NCI-H82 treated with DMSO at 0.1 percent for 48 hours (cell line): ENCODE measurements at regions not wholly inside any gene's neighbourhood (a gene's known extent, or its start where the extent isn't known, plus 50 kb on each side); places are given as distances from the start of the nearest gene placed in this dataset.
A peak's percentile ranks its signal among the peaks of the same experiment; 100 is the strongest.

Experiments used
- DNase-seq: peaks from one replicate; lab custom pipeline; 2025; ENCODE audit not compliant: unreplicated experiment; lab: John Stamatoyannopoulos, UW

GRCh38 chr4:34633241-34633640 is 1611.1 kb downstream of the ARAP2 start:
- DNase-seq: no peak

DNA sequence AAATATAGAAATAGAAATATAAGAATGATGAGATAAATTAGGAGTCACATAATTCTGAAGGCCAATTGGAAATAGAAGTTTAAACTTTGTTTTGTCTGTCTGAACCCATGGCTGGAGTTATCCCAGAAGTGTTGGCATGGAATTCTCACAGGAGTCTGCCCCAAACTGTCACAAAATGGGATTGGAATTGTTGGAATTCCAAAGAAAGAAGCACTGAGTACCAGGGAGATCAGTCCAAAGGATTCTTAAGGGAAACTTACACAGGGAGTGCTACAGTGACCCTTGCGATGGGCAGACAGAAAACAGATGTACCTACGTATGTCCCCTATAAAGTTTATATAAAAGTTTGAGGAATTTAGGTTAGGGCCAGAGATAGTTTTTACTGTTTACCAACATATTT is 1607.7 kb downstream of the ARAP2 start:
- no peak for DNase-seq

DNA sequence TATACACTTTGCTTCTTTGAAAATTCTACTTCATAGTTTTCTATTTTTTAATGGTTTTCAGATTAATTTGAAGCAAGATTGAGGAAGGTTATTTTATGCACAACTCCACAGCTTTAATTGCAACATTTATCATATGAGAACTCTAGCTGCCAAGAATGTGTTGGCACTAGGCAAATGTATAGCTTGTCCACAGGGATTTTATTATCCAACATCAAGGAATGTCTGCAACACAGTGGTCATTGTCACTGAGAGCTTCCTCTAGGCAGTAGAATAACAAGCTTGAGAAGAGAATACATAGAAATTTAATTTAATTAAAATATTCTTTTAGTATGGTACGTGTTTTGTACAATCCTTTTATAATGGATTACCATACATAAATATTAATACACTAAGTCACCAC is 1600.8 kb downstream of the ARAP2 start:
- DNase-seq: no peak

- DNase-seq: no peak
These were observed 1599.7 kb downstream of the ARAP2 start for GRCh38 chr4:34644579-34645115.

DNA sequence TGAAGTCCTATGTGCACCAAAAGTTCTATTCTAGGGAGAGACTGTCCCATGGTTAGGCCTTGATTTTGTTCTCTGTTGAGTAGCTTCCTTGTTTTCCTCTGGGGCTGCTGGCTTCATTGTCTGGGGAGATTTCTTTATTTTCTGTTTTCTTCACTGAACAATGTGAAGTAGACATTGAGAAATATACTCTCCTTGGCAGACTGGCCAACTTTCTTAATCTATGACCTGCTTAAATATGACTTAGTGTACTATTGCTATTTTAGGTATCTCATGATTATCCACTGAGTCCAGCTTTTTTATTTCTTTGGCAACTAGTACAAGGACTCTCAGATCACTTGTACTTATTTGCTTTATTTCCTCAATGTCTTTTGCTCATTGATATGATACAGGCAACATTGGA is 1594.6 kb downstream of the ARAP2 start:
- DNase-seq: no peak

DNA sequence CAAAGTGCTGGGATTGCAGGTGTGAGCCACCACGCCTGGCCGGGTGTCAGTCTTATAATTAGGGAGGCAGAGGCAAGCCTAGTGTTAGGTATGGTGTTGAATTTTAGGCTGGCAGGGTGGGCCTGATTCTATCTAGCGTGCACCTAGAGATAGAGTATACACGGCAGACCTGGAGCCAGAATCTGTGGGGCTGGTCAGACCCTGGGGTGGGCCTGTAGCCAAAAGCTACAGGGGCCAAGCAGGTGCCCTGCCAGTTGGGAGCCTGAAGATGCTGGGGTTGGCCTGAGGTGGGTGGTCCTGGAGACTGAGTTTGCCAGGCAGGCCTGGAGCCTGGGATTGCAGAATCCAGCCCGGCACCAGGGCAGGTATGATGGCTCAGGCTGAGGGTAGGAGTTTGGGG is 1580.3 kb downstream of the ARAP2 start:
- no peak for DNase-seq

DNA sequence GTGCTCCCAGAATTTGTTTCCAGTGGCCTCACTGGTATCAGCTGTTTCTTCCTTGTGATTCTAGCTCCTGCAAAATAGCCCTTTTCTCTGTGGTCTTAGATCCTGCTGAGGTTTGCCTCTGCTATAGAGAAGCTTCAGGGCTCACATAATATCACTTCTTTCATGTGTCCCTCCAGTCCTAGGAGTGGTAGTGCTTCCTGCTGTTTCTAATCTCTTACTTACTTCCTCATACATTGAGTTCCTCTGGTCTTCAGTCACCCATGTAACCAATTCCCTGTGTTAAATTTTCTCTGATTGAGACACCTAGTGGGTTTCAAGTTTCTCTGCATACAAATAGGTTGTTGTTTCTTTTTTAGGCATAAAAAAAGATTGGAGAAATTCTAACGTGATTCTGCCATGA is 1567.9 kb downstream of the ARAP2 start:
- no peak for DNase-seq

DNA sequence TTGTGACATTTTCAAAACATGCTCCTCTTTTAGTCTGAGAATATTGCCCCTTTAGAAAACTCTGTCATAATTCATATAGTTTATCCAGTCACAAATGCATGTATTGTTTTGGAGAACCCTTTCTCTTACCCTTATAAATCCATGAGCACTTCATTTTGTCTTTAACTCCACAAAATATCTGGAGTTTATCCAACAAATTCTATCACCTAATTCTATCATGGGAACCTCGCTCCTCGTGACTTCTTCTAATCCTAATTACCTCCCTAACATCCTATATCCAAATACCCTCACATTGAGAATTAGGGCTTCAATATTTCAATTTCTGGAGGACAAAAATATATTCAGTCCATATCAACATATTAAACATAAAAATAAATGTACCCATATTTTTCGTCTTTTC is 1565.9 kb downstream of the ARAP2 start:
- no peak for DNase-seq

- DNase-seq: no peak
These were observed 1565.1 kb downstream of the ARAP2 start for GRCh38 chr4:34679228-34679627.

- DNase-seq: no peak
These were observed 1534.8 kb downstream of the ARAP2 start for GRCh38 chr4:34709564-34709963.

DNA sequence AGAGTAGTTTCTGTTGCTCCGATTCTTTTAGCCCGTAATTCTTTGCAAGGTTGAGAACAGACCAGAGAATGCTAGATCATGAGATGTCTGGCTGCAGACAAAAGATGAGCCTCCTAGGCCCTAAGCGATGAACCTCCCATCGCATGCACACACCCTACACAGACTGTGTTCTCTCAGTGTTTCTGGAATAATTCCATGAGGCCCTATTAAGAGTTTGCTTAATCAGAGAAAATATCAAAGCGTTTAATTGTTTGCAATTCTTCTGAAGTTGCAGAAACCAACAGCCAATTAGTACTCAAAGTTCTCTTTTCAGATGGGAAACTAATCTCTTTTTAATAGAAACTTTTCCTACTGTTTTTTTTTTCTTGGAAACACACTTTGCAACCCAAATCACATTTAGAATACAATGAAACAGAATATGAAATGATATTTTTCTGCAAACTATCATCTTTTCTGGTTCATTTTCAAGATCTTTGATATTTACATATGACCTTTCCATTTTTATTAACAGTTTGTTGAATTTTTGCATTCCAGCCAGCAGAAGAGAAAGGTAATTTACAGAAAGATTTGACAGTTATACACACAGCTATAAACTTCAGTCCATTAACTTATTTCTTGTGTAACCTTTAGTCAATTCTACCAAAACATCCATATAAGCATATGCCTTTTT is 1525.6 kb downstream of the ARAP2 start:
- DNase-seq: no peak

DNA sequence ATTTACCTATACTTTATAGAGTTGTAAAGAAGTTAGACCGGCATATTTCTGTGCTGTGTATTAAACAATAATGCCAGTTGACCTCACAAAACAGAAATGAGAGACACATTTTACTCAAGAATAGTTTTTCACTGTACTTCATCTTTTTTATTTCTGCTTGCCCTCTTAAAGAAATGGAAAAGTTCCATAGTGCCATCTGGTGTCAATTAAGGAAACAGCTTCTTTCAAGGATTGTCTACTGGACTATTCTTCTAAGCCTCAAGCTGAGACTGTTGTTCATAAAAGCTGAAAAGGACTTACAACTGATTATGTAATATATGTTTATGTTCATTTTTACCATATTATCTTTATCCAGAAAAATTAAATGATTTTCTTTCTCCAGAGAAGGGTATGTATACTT is 1523.7 kb downstream of the ARAP2 start:
- peak; percentile 8 for DNase-seq

GRCh38 chr4:34721835-34722234 is 1522.5 kb downstream of the ARAP2 start:
- no peak for DNase-seq

- no peak for DNase-seq
These were observed 1520.7 kb downstream of the ARAP2 start for GRCh38 chr4:34723605-34724004.

GRCh38 chr4:34724491-34724890 is 1519.8 kb downstream of the ARAP2 start:
- no peak for DNase-seq

DNA sequence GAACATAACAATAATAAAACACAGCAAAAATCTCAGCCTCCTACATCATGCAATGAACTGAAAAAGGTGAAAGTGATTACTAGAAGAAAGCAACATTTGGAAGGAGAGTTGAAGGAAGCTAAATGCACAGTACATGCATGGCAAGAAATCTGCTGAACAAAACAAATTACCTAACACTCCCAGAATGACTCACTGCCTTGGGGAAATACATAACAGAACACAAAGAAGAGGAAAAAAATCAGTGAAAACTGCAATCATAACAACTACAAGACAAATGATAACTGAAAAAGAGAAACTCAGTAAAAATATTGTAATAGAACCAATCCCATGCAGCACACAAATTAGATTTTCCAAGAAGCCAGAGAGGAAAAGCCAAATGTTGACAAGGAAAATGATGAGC is 1513.2 kb downstream of the ARAP2 start:
- DNase-seq: no peak

DNA sequence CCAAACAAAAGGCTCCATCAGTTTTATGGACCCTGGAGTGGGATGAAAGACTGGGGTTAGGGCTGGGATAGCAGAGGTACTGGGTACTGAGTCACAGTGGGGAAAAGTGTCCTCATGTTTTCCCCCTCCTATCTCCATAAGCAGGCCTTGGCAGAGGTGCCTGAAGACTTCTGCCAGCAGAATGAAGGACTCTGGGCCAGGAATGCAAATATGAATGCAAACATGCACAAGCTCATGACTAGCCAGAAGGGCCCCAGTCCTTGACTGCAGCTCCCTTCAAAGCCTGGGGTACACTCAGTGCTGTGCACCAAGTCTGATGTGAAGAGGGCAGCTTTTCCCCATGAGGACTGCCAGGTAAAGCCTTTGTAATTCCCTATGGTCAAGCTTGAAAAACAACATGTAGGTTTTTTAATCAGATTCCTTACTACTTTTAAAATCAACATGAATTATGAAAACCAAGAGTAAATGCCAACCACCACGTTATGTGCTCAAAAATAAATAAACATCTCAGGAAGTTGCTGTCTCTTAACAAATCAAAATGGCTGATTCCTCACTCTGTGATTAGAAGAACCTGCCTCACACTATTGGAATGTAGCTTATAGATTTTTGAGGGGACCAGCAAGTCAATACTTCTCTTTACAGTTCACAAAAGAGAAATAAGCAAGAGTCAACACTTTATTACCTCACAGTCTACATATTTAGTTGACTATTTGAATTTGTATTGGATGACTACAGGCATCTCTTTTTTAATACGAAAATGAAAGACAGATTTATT is 1512.0 kb downstream of the ARAP2 start:
- DNase-seq: no peak

DNA sequence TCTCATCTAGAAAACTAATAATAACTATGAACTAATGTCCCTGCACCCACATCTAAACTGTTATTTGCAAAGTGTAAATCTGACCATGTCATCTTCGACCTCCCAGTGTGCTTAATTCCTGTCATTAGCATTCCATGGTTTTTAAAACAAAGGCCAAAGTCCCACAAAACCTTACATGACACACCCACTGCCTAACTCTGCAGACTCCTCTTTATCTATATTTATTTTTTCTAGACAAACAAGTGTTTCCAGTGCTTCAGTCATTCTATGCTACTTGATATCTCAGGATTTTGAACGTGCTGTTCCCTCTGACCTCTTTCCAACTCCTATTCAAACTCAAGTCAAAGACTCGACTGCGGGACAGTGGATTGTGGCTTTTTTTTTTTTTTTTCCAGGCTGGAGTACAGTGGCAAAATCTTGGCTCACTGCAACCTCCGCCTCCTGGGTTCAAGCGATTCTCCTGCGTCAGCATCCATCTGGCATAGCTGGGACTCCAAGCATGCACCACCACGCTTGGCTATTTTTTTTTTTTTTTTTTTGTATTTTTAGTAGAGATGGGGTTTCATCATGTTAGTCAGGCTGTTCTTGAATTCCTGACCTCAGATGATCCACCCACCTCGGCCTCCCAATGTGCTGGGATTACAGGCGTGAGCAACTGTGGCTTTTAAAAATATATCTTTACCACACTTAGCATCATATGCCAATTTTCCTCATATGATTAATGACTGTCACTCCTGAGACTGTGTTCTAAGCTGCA is 1511.0 kb downstream of the ARAP2 start:
- no peak for DNase-seq

- no peak for DNase-seq
These were observed 1477.4 kb downstream of the ARAP2 start for GRCh38 chr4:34766935-34767334.

DNA sequence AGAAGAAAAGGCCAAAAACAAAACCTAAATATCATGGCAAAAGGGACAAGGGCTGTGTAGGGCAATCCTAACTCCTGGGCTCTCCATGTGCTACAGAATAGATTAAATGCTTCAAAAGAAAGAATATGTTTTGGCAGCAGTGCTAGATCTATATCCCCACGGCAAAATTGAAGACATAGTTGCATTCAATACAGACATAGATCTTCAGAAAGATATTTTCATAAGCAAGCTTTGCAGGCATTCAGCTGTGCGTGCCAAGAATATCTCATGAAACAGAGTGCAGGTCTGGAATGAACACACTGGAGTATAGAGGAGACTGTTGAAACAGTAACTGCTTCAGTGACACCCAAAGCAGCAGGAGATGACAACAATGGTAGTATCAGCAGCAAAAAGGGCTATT is 1476.9 kb downstream of the ARAP2 start:
- no peak for DNase-seq

- DNase-seq: no peak
These were observed 1472.7 kb downstream of the ARAP2 start for GRCh38 chr4:34771632-34772031.

DNA sequence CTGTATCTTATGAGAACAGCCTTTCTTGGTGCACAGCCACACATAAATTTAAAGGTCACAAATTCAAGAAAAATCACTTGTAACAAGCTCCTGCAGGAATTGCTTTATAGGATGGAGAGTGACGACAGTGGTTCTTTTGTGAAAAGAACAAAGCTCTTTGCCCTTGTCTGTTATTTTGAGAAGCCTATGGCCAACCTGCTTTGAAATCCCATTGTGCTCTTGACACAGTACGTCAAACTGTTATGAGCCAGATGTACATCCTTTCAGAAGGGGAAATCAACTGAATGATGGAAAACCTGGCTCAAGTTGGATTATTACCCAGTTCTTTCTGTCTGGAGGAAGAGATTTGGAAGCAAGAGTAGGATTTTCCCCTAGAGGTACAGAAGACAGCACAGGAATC is 1454.2 kb downstream of the ARAP2 start:
- DNase-seq: no peak
